Right renal pelvis (tissue), 4 donors: ENCODE measurements at regions not wholly inside any gene's neighbourhood (a gene's known extent, or its start where the extent isn't known, plus 50 kb on each side); places are given as distances from the start of the nearest gene placed in this dataset.
"Not testable (repeated sequence)": the region's sequence is repeated elsewhere in the genome, so short reads cannot be mapped to it uniquely, and the experiment has no call there.

ENCODE experiments used
- DNase-seq, 4 donors: peaks; one replicate each; pipeline ENCODE4 v3.0.0-alpha.2; 2013; ENCODE audit warnings: low read depth in 4 of 4, low spot score in 3 of 4, missing footprints in 1 of 4

GRCh38 chr12:9342614-9343353 lies 134.6 kb upstream of the PZP start:
- DNase-seq, result no peak

GRCh38 chr12:9341260-9341585 lies 133.0 kb upstream of the PZP start:
- DNase-seq, result no peak

- peak; percentile 35 to 56 (median 41) for DNase-seq
Measured at GRCh38 chr12:9340422-9341259, 132.4 kb upstream of the PZP start.

- DNase-seq, result no peak
Measured at GRCh38 chr12:9337656-9338055, 129.5 kb upstream of the PZP start.

GRCh38 chr12:9336375-9337011 lies 128.3 kb upstream of the PZP start:
- DNase-seq, result not testable (repeated sequence)

- no peak for DNase-seq
Measured at GRCh38 chr12:9335867-9336266, 127.7 kb upstream of the PZP start.

GRCh38 chr12:9334964-9335363 lies 126.8 kb upstream of the PZP start:
- DNase-seq, result no peak

- no peak for DNase-seq
Measured at GRCh38 chr12:9334041-9334692, 126.0 kb upstream of the PZP start.

- no peak for DNase-seq
Measured at GRCh38 chr12:9333161-9333560, 125.0 kb upstream of the PZP start.

- DNase-seq, result no peak
Measured at GRCh38 chr12:9332564-9332963, 124.4 kb upstream of the PZP start.

GRCh38 chr12:9331218-9331626 lies 123.0 kb upstream of the PZP start:
- DNase-seq, result peak in 3 of 4 donors; percentile 31 to 51 (median 38)

- no peak for DNase-seq
Measured at GRCh38 chr12:9329019-9329418, 120.8 kb upstream of the PZP start.

GRCh38 chr12:9328065-9328464 lies 119.9 kb upstream of the PZP start:
- no peak for DNase-seq

- DNase-seq, result no peak
Measured at GRCh38 chr12:9327320-9327719, 119.1 kb upstream of the PZP start.

- DNase-seq, result not testable (repeated sequence)
Measured at GRCh38 chr12:9326849-9327248, 118.7 kb upstream of the PZP start.

GRCh38 chr12:9326085-9326484 lies 117.9 kb upstream of the PZP start:
- no peak for DNase-seq

- no peak for DNase-seq
Measured at GRCh38 chr12:9325471-9325870, 117.3 kb upstream of the PZP start.

GRCh38 chr12:9324782-9325181 lies 116.6 kb upstream of the PZP start:
- no peak for DNase-seq

GRCh38 chr12:9323144-9323681 lies 115.0 kb upstream of the PZP start:
- no peak for DNase-seq

GRCh38 chr12:9319842-9320173 lies 111.6 kb upstream of the PZP start:
- no peak for DNase-seq
